ENCODE measurements at regions not wholly inside any gene's neighbourhood (a gene's known extent, or its start where the extent isn't known, plus 50 kb on each side); places are given as distances from the start of the nearest gene placed in this dataset.

GRCh38 chr21:28083350-28083749, 909.3 kb downstream of the LTN1 start:
- no peak for TF ChIP-seq CTCF (IDR thresholded peaks at IDR 0.05)
- TF ChIP-seq POLR2A (IDR thresholded peaks at IDR 0.05): no peak
- no peak for TF ChIP-seq EP300 (IDR thresholded peaks at IDR 0.05)
